ENCODE measurements at regions not wholly inside any gene's neighbourhood (a gene's known extent, or its start where the extent isn't known, plus 50 kb on each side); places are given as distances from the start of the nearest gene placed in this dataset.
A peak's percentile ranks its signal among the peaks of the same experiment; 100 is the strongest.

- DNase-seq, result peak; percentile 52 to 85 (median 80)
Measured at GRCh38 chr4:24730256-24731001, 64.9 kb upstream of the SOD3 start.

DNA sequence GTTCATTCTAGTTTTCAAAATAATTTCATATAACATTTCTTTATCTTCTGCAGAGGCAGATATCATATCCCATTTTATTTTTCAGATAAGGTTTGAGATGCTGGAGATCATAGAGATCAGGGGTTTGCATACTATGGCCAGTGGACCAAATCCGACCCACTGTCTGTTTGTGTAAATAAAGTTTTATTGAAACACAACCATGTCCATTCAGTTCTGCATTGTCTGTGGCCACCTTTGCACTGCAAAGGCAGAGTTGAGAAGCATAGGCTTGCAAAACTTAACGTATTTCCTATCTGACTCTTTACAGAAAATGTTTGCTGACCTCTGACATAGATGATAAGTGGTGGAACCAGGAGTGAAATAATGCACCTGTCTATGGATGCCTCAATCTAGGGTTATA lies 63.9 kb upstream of the SOD3 start:
- Histone ChIP-seq H3K27me3 (no peaks in the 10 kb centered on the region), H3K9me3 (no peaks in the 10 kb centered on the region), H3K36me3 (no peaks in the 10 kb centered on the region), H3K4me3 (no peak overlapping the region), H3K4me1 (peaks cover 0 to 20% (median 0%) of the 10 kb centered on the region in 12 donors), H3K27ac (no peak overlapping the region)
- TF ChIP-seq CTCF (IDR thresholded peaks at IDR 0.05) (no peak), POLR2A (IDR thresholded peaks at IDR 0.05) (no peak)
- intact Hi-C loops (cut with DNase I), result no loop called here
- ATAC-seq, result no peak
- WGBS, 4 donors, result 77 to 87% (median 84%) methylated on average over 2 of the region's 2 CpGs
- DNase-seq, result no peak

More at GRCh38 chr4:24730256-24731001, 64.9 kb upstream of the SOD3 start:
- 47 to 58% (median 57%) methylated on average over 14 to 16 of the region's 16 CpGs for WGBS, 4 donors
- intact Hi-C loops (cut with DNase I), result no loop called here
- no peak overlapping the region for H3K4me3 ChIP-seq
- peak; percentile 70 to 97 (median 93) for ATAC-seq
- H3K9me3 ChIP-seq, result no peaks in the 10 kb centered on the region
- TF ChIP-seq CTCF (IDR thresholded peaks at IDR 0.05), result no peak
- TF ChIP-seq POLR2A (IDR thresholded peaks at IDR 0.05), result no peak
- no peaks in the 10 kb centered on the region for H3K27me3 ChIP-seq
- peak overlapping the region in 1 of 12 donors; percentile 34 for H3K27ac ChIP-seq
- H3K36me3 ChIP-seq, result no peaks in the 10 kb centered on the region
- H3K4me1 ChIP-seq, result peaks cover 0 to 20% (median 0%) of the 10 kb centered on the region in 12 donors

- intact Hi-C loops (cut with DNase I), result no loop called here
- no peak for DNase-seq
- no peak overlapping the region for H3K4me3 ChIP-seq
- TF ChIP-seq POLR2A (IDR thresholded peaks at IDR 0.05) (no peak), CTCF (IDR thresholded peaks at IDR 0.05) (no peak)
- peaks cover 0 to 20% (median 0%) of the 10 kb centered on the region in 12 donors for H3K4me1 ChIP-seq
- ATAC-seq, result no peak
- peaks cover 0 to 8% (median 1%) of the 10 kb centered on the region in 12 donors for H3K9me3 ChIP-seq
- WGBS, 4 donors, result 53 to 81% (median 68%) methylated on average over 1 of the region's 1 CpG
- no peaks in the 10 kb centered on the region for H3K36me3 ChIP-seq
- H3K27ac ChIP-seq, result no peak overlapping the region
- no peaks in the 10 kb centered on the region for H3K27me3 ChIP-seq
Measured at GRCh38 chr4:24734511-24734910, 60.9 kb upstream of the SOD3 start.

DNA sequence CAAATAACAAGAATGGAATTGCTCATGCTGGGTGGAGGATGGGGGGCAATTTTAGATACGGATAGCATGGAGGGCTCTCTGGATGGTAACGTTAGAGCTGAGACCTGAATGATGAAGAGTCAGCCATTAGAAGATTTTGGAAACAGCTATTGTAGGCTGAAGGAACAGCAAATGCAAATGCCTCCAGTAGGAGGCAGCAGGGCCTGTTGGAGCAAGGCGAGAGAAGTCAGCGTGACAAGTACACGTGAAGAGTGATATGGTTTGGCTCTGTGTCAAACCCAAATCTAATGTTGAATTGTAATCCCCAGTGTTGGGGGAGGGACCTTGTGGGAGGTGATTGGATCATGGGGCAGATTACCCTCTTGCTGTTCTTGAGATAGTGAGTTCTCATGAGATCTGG lies 59.3 kb upstream of the SOD3 start:
- no peaks in the 10 kb centered on the region for H3K36me3 ChIP-seq
- H3K4me1 ChIP-seq, result peaks cover 0 to 11% (median 0%) of the 10 kb centered on the region in 12 donors
- no peak overlapping the region for H3K27ac ChIP-seq
- no peak for DNase-seq
- no peak overlapping the region for H3K4me3 ChIP-seq
- H3K9me3 ChIP-seq, result peaks cover 0 to 8% (median 1%) of the 10 kb centered on the region in 12 donors
- intact Hi-C loops (cut with DNase I), result no loop called here
- WGBS, 4 donors, result 52 to 60% (median 59%) methylated on average over 5 of the region's 5 CpGs
- no peaks in the 10 kb centered on the region for H3K27me3 ChIP-seq
- TF ChIP-seq CTCF (IDR thresholded peaks at IDR 0.05) (peak in 6 of 12 donors; percentile 7 to 41 (median 22)), POLR2A (IDR thresholded peaks at IDR 0.05) (no peak)
- ATAC-seq, result no peak
